NT2/D1 (cell line): ENCODE measurements at regions not wholly inside any gene's neighbourhood (a gene's known extent, or its start where the extent isn't known, plus 50 kb on each side); places are given as distances from the start of the nearest gene placed in this dataset.

Experiments used
- DNase-seq: peaks from one replicate; pipeline ENCODE4 v3.0.0-alpha.2; 2011; ENCODE audit warnings: low read depth, low spot score
- H3K27me3 ChIP-seq: 2 replicates; pipeline ENCODE4 v1.6.0; 2011; ENCODE audit warnings: mild to moderate bottlenecking; ENCODE audit not compliant: insufficient read length, insufficient read depth
- H3K36me3 ChIP-seq: 2 replicates; pipeline ENCODE4 v1.6.1; 2011; ENCODE audit warnings: mild to moderate bottlenecking, low read length, mixed read lengths; ENCODE audit not compliant: insufficient read depth, insufficient read length
- H3K4me1 ChIP-seq: 2 replicates; pipeline ENCODE4 v1.5.1; 2011; ENCODE audit not compliant: insufficient read depth, insufficient read length
- H3K4me3 ChIP-seq: 2 replicates; pipeline ENCODE4 v1.5.1; 2011; ENCODE audit warnings: low read depth; ENCODE audit not compliant: insufficient read length
- H3K9ac ChIP-seq: 2 replicates; pipeline ENCODE4 v1.6.0; 2011; ENCODE audit warnings: low read depth; ENCODE audit not compliant: insufficient read length
- H3K9me3 ChIP-seq: 2 replicates; pipeline ENCODE4 v1.5.1; 2011; ENCODE audit warnings: mild to moderate bottlenecking, low read length; ENCODE audit not compliant: insufficient read depth
- SUZ12 ChIP-seq: IDR thresholded peaks from 2 replicates; pipeline ENCODE4 v1.6.1; 2011; ENCODE audit not compliant: insufficient read length, insufficient read depth; ENCODE audit errors: extremely low read depth
- YY1 ChIP-seq: IDR thresholded peaks from 2 replicates; pipeline ENCODE4 v1.6.1; 2011; ENCODE audit not compliant: insufficient read length, insufficient read depth
- ZNF274 ChIP-seq: IDR thresholded peaks from 2 replicates; pipeline ENCODE4 v1.6.1; 2011; ENCODE audit warnings: mild to moderate bottlenecking, low read depth, low read length

GRCh38 chr12:40635141-40635731 lies 57.0 kb upstream of the CNTN1 start:
- H3K4me1 ChIP-seq, result no peaks in the 10 kb centered on the region
- no peak for DNase-seq
- H3K4me3 ChIP-seq, result no peak overlapping the region
- TF ChIP-seq SUZ12, result no peak
- no peak for TF ChIP-seq ZNF274
- no peak for TF ChIP-seq YY1
- H3K9me3 ChIP-seq, result no peaks in the 10 kb centered on the region
- H3K9ac ChIP-seq, result no peak overlapping the region
- H3K36me3 ChIP-seq, result no peaks in the 10 kb centered on the region
- H3K27me3 ChIP-seq, result no peaks in the 10 kb centered on the region
